Hepatocyte (in vitro differentiated cells): ENCODE measurements at regions not wholly inside any gene's neighbourhood (a gene's known extent, or its start where the extent isn't known, plus 50 kb on each side); places are given as distances from the start of the nearest gene placed in this dataset.

ENCODE experiments used
- DNase-seq: peaks from one replicate; pipeline ENCODE4 v3.0.0-alpha.2; 2016; ENCODE audit warnings: low spot score
- H2AFZ ChIP-seq: fragments of 200-600 bp; sonication (generic); 2 replicates; pipeline ENCODE4 v1.6.0; 2016; ENCODE audit warnings: antibody characterized with exemption, mild to moderate bottlenecking
- H3K27ac ChIP-seq: fragments of 200-600 bp; sonication (generic); 2 replicates; pipeline ENCODE4 v1.5.1; 2016; ENCODE audit warnings: mild to moderate bottlenecking
- H3K27me3 ChIP-seq: fragments of 200-600 bp; sonication (generic); 2 replicates; pipeline ENCODE4 v1.6.1; 2016
- H3K36me3 ChIP-seq: fragments of 200-600 bp; sonication (generic); replicated peaks from 2 replicates; pipeline ENCODE4 v1.5.1; 2016; ENCODE audit warnings: low read depth; ENCODE audit not compliant: insufficient read depth
- H3K4me1 ChIP-seq: fragments of 200-600 bp; sonication (generic); 2 replicates; pipeline ENCODE4 v1.5.1; 2016; ENCODE audit warnings: mild to moderate bottlenecking, moderate library complexity; ENCODE audit not compliant: insufficient read depth
- H3K4me2 ChIP-seq: fragments of 200-600 bp; sonication (generic); 2 replicates; pipeline ENCODE4 v1.6.0; 2016
- H3K4me3 ChIP-seq: fragments of 200-600 bp; sonication (generic); 2 replicates; pipeline ENCODE4 v1.5.1; 2016; ENCODE audit warnings: mild to moderate bottlenecking
- H3K79me2 ChIP-seq: fragments of 200-600 bp; sonication (generic); 2 replicates; pipeline ENCODE4 v1.6.0; 2017; ENCODE audit warnings: mild to moderate bottlenecking
- H3K9me2 ChIP-seq: fragments of 200-600 bp; sonication (generic); replicated peaks from 2 replicates; pipeline ENCODE4 v1.6.0; 2017; ENCODE audit warnings: mild to moderate bottlenecking; ENCODE audit not compliant: insufficient read depth
- H3K9me3 ChIP-seq: fragments of 200-600 bp; sonication (generic); 2 replicates; pipeline ENCODE4 v1.5.1; 2016; ENCODE audit warnings: low read depth, mild to moderate bottlenecking
- H4K20me1 ChIP-seq: fragments of 200-600 bp; sonication (generic); 2 replicates; pipeline ENCODE4 v1.6.0; 2016; ENCODE audit warnings: mild to moderate bottlenecking; ENCODE audit not compliant: insufficient read depth, poor library complexity, severe bottlenecking
- EZH2 ChIP-seq: fragments of 200-600 bp; sonication (generic); IDR thresholded peaks from 2 replicates; pipeline ENCODE4 v1.6.1; 2016; ENCODE audit warnings: antibody characterized with exemption, mild to moderate bottlenecking, borderline replicate concordance
- EZH2phosphoT487 ChIP-seq: fragments of 200-600 bp; sonication (generic); IDR thresholded peaks from one replicate; pipeline ENCODE4 v1.6.1; 2018; ENCODE audit warnings: antibody characterized with exemption, mild to moderate bottlenecking, low read depth, moderate library complexity; ENCODE audit not compliant: unreplicated experiment, severe bottlenecking
- WGBS: methylation state at CpG from one replicate; pipeline ENCODE4 v1.1.6; 2016; ENCODE audit warnings: low lambda C conversion rate; ENCODE audit errors: missing lambda C conversion rate; 5-methylcytosine and 5-hydroxymethylcytosine counted together
- TF ChIP-seq, protein P1 (sequence below): fragments of 200-600 bp; sonication (generic); IDR thresholded peaks from 2 replicates; pipeline ENCODE4 v1.5.1; 2016; ENCODE audit warnings: antibody characterized with exemption, mild to moderate bottlenecking; ENCODE audit not compliant: poor library complexity

DNA sequence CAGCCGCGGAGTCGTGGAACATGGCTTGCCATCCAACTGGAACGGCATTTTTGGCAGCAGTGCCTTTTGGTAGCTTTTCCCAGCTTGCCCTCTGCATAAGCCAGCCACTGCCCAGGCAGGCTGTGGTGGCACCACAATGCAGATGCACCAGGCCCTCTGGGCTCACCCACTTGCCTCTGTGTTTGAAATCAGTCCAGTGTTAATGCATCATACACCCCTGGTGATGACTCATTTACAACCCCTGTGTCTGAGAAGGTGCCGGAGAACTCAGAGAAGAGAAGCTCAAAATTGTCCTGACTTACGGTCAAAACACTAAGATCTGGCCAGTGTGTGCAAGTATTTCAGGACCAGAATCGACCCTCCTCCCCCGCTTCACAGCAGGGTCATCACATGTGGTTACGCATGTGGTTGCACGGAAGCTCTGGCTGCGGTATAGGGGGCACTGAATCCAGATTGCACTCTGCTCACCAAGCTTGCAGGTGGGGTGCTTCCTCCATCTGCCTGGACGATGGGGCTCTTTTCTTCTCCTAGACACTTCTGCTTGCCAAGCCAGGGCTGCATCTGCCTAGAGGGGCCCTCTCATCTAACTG is 66.5 kb upstream of the SMIM15 start:
- Histone ChIP-seq H3K9me2 (no peaks in the 10 kb centered on the region), H3K4me3 (no peak overlapping the region), H3K27ac (no peak overlapping the region), H2AFZ (no peak overlapping the region), H3K36me3 (no peaks in the 10 kb centered on the region), H4K20me1 (no peaks in the 10 kb centered on the region), H3K9me3 (no peaks in the 10 kb centered on the region), H3K79me2 (no peaks in the 10 kb centered on the region), H3K4me1 (no peaks in the 10 kb centered on the region), H3K27me3 (no peaks in the 10 kb centered on the region), H3K4me2 (no peak overlapping the region)
- TF ChIP-seq EZH2phosphoT487, result no peak
- TF ChIP-seq, protein P1, sequence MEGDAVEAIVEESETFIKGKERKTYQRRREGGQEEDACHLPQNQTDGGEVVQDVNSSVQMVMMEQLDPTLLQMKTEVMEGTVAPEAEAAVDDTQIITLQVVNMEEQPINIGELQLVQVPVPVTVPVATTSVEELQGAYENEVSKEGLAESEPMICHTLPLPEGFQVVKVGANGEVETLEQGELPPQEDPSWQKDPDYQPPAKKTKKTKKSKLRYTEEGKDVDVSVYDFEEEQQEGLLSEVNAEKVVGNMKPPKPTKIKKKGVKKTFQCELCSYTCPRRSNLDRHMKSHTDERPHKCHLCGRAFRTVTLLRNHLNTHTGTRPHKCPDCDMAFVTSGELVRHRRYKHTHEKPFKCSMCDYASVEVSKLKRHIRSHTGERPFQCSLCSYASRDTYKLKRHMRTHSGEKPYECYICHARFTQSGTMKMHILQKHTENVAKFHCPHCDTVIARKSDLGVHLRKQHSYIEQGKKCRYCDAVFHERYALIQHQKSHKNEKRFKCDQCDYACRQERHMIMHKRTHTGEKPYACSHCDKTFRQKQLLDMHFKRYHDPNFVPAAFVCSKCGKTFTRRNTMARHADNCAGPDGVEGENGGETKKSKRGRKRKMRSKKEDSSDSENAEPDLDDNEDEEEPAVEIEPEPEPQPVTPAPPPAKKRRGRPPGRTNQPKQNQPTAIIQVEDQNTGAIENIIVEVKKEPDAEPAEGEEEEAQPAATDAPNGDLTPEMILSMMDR, result no peak
- TF ChIP-seq EZH2, result no peak
- DNase-seq, result no peak
- 81% methylated on average over 12 of the region's 12 CpGs for WGBS

DNA sequence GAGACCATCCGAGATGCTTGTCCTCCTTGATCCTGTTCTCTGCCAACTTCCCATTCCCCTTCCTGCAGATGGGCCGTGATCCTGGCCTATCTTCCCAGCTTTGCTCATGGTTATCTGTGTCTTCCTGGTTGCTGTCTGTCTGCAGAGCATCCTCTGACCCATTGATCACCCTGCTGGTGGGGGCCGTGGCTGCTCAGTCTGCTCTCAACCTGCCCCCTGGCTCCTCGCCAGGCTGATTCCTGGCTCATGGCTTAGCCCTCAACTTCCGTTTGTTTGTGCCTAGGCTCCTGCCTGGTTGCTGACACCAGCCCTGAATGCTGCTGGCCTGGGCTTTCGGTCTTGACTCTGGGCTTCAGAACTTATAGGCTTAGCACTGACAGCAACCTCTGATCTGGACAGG is 67.1 kb upstream of the SMIM15 start:
- H3K27me3 ChIP-seq, result no peaks in the 10 kb centered on the region
- H4K20me1 ChIP-seq, result no peaks in the 10 kb centered on the region
- no peak for DNase-seq
- H3K4me1 ChIP-seq, result no peaks in the 10 kb centered on the region
- H3K9me2 ChIP-seq, result no peaks in the 10 kb centered on the region
- H3K79me2 ChIP-seq, result no peaks in the 10 kb centered on the region
- no peak overlapping the region for H3K4me2 ChIP-seq
- H3K27ac ChIP-seq, result no peak overlapping the region
- no peaks in the 10 kb centered on the region for H3K9me3 ChIP-seq
- H2AFZ ChIP-seq, result no peak overlapping the region
- WGBS, result 73% methylated on average over 6 of the region's 6 CpGs
- no peaks in the 10 kb centered on the region for H3K36me3 ChIP-seq
- TF ChIP-seq, protein P1, result no peak
- TF ChIP-seq EZH2phosphoT487 (no peak), EZH2 (no peak)
- no peak overlapping the region for H3K4me3 ChIP-seq

DNA sequence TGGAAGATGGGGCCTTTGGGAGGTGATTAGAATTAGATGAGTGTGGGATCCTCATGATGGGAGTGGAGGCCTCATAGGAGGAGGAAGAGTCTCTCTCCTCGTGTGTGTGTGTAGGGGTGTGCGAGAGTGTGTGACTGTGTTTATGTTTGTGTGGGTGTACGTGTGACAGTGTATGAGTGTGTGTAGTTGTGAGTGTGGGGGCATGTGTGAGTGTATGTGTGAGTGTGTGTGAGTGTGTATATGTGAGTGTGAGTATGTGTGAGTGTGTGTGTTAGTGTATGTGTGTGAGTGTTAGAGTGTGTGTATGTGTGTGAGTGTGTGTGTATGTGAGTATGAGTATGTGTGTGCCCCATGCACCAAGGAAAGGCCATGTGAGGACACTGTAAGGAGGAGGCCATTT is 68.2 kb upstream of the SMIM15 start:
- no peaks in the 10 kb centered on the region for H3K4me1 ChIP-seq
- TF ChIP-seq, protein P1, result no peak
- TF ChIP-seq EZH2, result no peak
- TF ChIP-seq EZH2phosphoT487, result no peak
- no peaks in the 10 kb centered on the region for H3K9me3 ChIP-seq
- H3K27me3 ChIP-seq, result no peaks in the 10 kb centered on the region
- H3K4me3 ChIP-seq, result no peak overlapping the region
- no peaks in the 10 kb centered on the region for H4K20me1 ChIP-seq
- no peak overlapping the region for H2AFZ ChIP-seq
- no peak for DNase-seq
- H3K4me2 ChIP-seq, result no peak overlapping the region
- no peaks in the 10 kb centered on the region for H3K79me2 ChIP-seq
- no peaks in the 10 kb centered on the region for H3K9me2 ChIP-seq
- H3K27ac ChIP-seq, result no peak overlapping the region
- 95% methylated on average over 3 of the region's 3 CpGs for WGBS
- H3K36me3 ChIP-seq, result no peaks in the 10 kb centered on the region

DNA sequence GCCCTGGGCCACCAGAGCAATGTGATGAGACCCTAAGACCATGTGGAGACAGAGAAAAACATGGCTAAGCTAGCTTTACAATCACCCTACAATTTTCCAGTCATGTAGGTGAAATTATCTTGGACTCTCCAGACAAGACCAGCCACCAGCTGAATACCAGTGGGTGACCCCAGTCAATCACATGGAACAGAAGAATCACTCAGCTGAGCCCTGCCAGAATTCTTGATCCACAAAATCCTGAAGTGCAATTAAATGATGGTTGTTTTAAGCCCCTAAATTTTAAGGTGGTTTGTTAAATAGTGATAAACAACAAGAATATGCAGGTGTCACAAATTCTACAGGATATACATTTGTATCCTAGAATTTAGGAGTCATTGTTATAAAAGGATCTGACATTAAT is 69.5 kb upstream of the SMIM15 start:
- Histone ChIP-seq H3K27me3 (no peaks in the 10 kb centered on the region), H3K4me1 (no peaks in the 10 kb centered on the region), H3K4me3 (no peak overlapping the region), H3K27ac (no peak overlapping the region), H3K4me2 (no peak overlapping the region), H3K9me2 (no peaks in the 10 kb centered on the region), H4K20me1 (no peaks in the 10 kb centered on the region), H3K79me2 (no peaks in the 10 kb centered on the region), H2AFZ (no peak overlapping the region), H3K36me3 (no peaks in the 10 kb centered on the region), H3K9me3 (no peaks in the 10 kb centered on the region)
- DNase-seq, result no peak
- TF ChIP-seq, protein P1, result no peak
- TF ChIP-seq EZH2, result no peak
- TF ChIP-seq EZH2phosphoT487, result no peak
